ENCODE measurements at regions not wholly inside any gene's neighbourhood (a gene's known extent, or its start where the extent isn't known, plus 50 kb on each side); places are given as distances from the start of the nearest gene placed in this dataset.

DNA sequence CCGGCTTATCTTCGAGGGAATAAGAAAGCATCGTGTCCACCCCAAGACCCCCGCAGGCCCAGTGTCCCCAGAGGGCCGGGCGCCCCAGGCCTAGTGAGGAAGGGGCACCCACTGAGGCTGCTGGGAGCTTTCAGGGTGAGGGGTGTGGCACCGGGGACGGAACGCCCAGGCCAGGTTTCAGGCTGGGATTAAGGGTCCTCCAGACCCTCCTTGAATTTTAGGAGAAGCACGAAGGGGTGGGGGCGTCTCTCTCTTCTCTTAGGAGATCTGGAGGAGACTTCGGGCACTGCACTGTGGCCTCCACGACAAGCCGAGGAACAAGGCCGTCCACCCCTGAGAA, 96.8 kb downstream of the PDGFA start:
- TF ChIP-seq, protein P1, sequence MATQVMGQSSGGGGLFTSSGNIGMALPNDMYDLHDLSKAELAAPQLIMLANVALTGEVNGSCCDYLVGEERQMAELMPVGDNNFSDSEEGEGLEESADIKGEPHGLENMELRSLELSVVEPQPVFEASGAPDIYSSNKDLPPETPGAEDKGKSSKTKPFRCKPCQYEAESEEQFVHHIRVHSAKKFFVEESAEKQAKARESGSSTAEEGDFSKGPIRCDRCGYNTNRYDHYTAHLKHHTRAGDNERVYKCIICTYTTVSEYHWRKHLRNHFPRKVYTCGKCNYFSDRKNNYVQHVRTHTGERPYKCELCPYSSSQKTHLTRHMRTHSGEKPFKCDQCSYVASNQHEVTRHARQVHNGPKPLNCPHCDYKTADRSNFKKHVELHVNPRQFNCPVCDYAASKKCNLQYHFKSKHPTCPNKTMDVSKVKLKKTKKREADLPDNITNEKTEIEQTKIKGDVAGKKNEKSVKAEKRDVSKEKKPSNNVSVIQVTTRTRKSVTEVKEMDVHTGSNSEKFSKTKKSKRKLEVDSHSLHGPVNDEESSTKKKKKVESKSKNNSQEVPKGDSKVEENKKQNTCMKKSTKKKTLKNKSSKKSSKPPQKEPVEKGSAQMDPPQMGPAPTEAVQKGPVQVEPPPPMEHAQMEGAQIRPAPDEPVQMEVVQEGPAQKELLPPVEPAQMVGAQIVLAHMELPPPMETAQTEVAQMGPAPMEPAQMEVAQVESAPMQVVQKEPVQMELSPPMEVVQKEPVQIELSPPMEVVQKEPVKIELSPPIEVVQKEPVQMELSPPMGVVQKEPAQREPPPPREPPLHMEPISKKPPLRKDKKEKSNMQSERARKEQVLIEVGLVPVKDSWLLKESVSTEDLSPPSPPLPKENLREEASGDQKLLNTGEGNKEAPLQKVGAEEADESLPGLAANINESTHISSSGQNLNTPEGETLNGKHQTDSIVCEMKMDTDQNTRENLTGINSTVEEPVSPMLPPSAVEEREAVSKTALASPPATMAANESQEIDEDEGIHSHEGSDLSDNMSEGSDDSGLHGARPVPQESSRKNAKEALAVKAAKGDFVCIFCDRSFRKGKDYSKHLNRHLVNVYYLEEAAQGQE (IDR thresholded peaks at IDR 0.05; ENCODE audit: insufficient replicate concordance, low read depth) = no peak
- TF ChIP-seq GABPA (IDR thresholded peaks at IDR 0.05; ENCODE audit: low read depth) (no peak), SPI1 (IDR thresholded peaks at IDR 0.05; ENCODE audit: borderline replicate concordance, low read depth) (no peak), POLR2AphosphoS5 (IDR thresholded peaks at IDR 0.05; ENCODE audit: low read depth) (no peak)
- TF ChIP-seq, protein P2, sequence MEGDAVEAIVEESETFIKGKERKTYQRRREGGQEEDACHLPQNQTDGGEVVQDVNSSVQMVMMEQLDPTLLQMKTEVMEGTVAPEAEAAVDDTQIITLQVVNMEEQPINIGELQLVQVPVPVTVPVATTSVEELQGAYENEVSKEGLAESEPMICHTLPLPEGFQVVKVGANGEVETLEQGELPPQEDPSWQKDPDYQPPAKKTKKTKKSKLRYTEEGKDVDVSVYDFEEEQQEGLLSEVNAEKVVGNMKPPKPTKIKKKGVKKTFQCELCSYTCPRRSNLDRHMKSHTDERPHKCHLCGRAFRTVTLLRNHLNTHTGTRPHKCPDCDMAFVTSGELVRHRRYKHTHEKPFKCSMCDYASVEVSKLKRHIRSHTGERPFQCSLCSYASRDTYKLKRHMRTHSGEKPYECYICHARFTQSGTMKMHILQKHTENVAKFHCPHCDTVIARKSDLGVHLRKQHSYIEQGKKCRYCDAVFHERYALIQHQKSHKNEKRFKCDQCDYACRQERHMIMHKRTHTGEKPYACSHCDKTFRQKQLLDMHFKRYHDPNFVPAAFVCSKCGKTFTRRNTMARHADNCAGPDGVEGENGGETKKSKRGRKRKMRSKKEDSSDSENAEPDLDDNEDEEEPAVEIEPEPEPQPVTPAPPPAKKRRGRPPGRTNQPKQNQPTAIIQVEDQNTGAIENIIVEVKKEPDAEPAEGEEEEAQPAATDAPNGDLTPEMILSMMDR (IDR thresholded peaks at IDR 0.05; ENCODE audit: insufficient read depth, low read length) = no peak
- H3K27me3 ChIP-seq (ENCODE audit: insufficient read depth, poor library complexity, severe bottlenecking) = no peaks in the 10 kb centered on the region
- no peak overlapping the region for H3K4me3 ChIP-seq (replicated peaks; ENCODE audit: insufficient read depth, low read length)
- DNase-seq (ENCODE audit: low read depth in 1 of 2, low spot score in 1 of 2) = no peak
- no peak overlapping the region for H3K27ac ChIP-seq (replicated peaks)

DNA sequence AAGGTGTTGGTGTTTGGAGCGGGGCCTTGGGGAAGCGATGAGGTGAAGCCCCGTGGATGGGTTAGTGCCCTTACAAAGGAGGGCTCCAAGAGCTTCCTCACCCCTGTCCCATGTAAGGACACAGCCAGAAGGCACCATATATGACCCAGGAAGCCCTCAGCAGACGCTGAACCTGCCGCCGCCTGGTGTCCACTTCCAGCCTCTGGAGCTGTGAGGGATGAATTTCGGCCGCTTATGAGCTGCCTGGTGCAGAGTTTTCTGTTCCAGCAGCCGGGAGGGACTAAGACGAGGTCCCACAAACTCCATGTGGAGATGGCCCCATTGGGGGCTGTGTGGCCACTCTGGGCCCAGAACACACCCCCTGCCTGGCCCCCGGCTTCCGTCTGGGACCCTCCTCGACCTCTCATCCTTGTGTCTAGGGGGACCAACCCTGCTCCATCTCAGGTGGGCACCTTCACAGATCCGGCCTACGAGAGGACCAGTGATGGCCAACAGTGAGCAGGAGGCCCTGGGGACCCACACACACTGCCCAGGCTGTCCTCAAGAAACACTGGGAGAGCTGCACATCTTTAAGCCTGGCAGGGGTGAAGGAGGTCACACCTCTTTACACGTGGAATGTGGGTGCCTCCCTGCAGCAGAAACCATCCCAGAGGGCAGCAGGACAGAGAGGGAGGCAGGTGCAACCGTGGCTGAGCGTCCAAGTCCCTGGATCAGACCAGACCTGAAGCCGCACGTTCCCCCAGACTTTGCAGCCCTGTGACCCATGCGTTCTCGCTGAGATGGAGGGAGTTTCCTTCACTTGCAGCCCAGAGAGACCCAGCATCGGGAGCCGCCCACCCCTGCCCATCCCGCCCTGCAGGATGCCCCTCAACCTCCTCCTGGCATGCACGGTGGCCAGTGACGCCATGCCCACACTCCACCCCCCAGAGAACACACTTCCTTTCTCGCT, 96.1 kb downstream of the PDGFA start:
- Histone ChIP-seq H3K27ac (replicated peaks) (no peak overlapping the region), H3K4me3 (replicated peaks; ENCODE audit: insufficient read depth, low read length) (no peak overlapping the region), H3K27me3 (ENCODE audit: insufficient read depth, poor library complexity, severe bottlenecking) (no peaks in the 10 kb centered on the region)
- DNase-seq (ENCODE audit: low read depth in 1 of 2, low spot score in 1 of 2) = no peak
- TF ChIP-seq POLR2AphosphoS5 (IDR thresholded peaks at IDR 0.05; ENCODE audit: low read depth) (no peak), SPI1 (IDR thresholded peaks at IDR 0.05; ENCODE audit: borderline replicate concordance, low read depth) (no peak), GABPA (IDR thresholded peaks at IDR 0.05; ENCODE audit: low read depth) (no peak)
- TF ChIP-seq, protein P1 (IDR thresholded peaks at IDR 0.05; ENCODE audit: insufficient replicate concordance, low read depth) = no peak
- TF ChIP-seq, protein P2 (IDR thresholded peaks at IDR 0.05; ENCODE audit: insufficient read depth, low read length) = no peak

DNA sequence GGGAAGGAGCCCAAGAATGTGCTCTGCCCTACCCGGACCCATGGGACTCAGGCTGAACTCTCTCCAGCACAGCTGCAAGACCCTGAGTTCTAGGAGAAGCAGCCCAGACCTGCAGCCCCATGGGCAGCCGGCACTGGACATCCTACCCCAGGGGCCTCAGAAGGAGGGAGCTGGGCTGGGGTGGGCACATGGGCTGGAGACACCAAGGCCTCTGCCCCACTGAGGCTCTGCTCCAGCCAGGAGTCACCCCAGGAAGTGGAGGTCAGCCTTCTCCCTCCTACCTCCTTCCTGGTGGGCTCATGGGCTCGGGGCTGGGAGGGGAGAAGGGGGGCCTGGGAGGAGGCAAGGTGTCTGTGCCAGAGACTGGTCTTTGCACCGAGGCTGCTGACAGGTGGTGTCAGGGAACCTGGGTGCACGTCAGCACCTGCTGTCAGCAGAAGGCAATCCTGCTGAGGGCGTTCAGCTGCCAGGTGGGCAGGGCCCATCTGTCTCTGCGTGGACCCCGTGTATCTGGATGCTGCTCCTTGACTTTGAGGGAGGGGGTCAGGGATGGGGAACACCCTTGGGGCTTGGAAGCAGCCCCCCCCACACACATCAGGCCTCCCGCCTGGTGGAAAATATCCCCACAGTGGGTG, 95.2 kb downstream of the PDGFA start:
- Histone ChIP-seq H3K27ac (replicated peaks) (no peak overlapping the region), H3K4me3 (replicated peaks; ENCODE audit: insufficient read depth, low read length) (no peak overlapping the region), H3K27me3 (ENCODE audit: insufficient read depth, poor library complexity, severe bottlenecking) (no peaks in the 10 kb centered on the region)
- no peak for TF ChIP-seq GABPA (IDR thresholded peaks at IDR 0.05; ENCODE audit: low read depth)
- TF ChIP-seq SPI1 (IDR thresholded peaks at IDR 0.05; ENCODE audit: borderline replicate concordance, low read depth) = no peak
- no peak for TF ChIP-seq POLR2AphosphoS5 (IDR thresholded peaks at IDR 0.05; ENCODE audit: low read depth)
- TF ChIP-seq, protein P2 (IDR thresholded peaks at IDR 0.05; ENCODE audit: insufficient read depth, low read length) = no peak
- TF ChIP-seq, protein P1 (IDR thresholded peaks at IDR 0.05; ENCODE audit: insufficient replicate concordance, low read depth) = no peak
- no peak for DNase-seq (ENCODE audit: low read depth in 1 of 2, low spot score in 1 of 2)

All from HL-60 (cell line).